ENCODE measurements at regions not wholly inside any gene's neighbourhood (a gene's known extent, or its start where the extent isn't known, plus 50 kb on each side); places are given as distances from the start of the nearest gene placed in this dataset.

GRCh38 chr6:156336733-156337132 lies 440.4 kb upstream of the ARID1B start:
- Mint-ChIP-seq H3K9me3 (peaks cover 15% of the 10 kb centered on the region), H3K27me3 (no peaks in the 10 kb centered on the region), H3K36me3 (ENCODE audit: low read depth) (peaks cover 4% of the 10 kb centered on the region), H3K4me1 (no peaks in the 10 kb centered on the region), H3K27ac (no peak overlapping the region), H3K4me3 (no peak overlapping the region)
- no peak for DNase-seq
- CTCF ChIA-PET: interaction anchor here (1.0 kb wide), 1 partner anchor 66 kb away, joined by 3 read pairs; no protein-coding TSS in a partner anchor
- POLR2A ChIA-PET: no interaction called here

GRCh38 chr6:156336089-156336488 lies 441.1 kb upstream of the ARID1B start:
- POLR2A ChIA-PET: no interaction called here
- Mint-ChIP-seq H3K36me3 (ENCODE audit: low read depth) (peaks cover 9% of the 10 kb centered on the region), H3K27me3 (no peaks in the 10 kb centered on the region), H3K9me3 (peaks cover 20% of the 10 kb centered on the region), H3K4me1 (no peaks in the 10 kb centered on the region), H3K4me3 (no peak overlapping the region), H3K27ac (no peak overlapping the region)
- no peak for DNase-seq
- CTCF ChIA-PET: no interaction called here

DNA sequence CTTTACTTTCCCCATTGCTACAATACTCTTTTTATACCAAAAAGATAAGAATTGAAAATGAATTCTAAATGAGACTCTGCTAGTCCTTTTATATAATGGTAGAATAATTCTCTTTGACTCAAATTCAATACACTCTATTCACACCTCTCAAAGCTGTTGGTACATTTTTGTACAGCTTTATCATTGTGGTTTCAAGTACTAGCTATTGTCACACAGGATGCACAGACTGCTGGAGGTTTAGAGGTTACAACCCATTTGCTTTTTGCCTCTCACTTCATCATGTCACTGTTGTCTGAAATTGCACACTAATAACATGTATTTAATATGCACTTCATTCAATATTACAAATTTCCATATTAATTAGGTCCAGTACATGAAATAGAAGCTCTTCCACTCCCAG lies 442.2 kb upstream of the ARID1B start:
- H3K4me3 Mint-ChIP-seq: no peak overlapping the region
- POLR2A ChIA-PET: no interaction called here
- H3K27ac Mint-ChIP-seq: no peak overlapping the region
- no peaks in the 10 kb centered on the region for H3K27me3 Mint-ChIP-seq
- DNase-seq: no peak
- CTCF ChIA-PET: no interaction called here
- peaks cover 9% of the 10 kb centered on the region for H3K36me3 Mint-ChIP-seq (ENCODE audit: low read depth)
- H3K9me3 Mint-ChIP-seq: peaks cover 22% of the 10 kb centered on the region
- no peaks in the 10 kb centered on the region for H3K4me1 Mint-ChIP-seq

- ChIA-PET POLR2A (no interaction called here), CTCF (interaction anchor here (0.6 kb wide), 1 partner anchor 981 kb away, joined by 3 read pairs; no protein-coding TSS in a partner anchor)
- peaks cover 2% of the 10 kb centered on the region for H3K9me3 Mint-ChIP-seq
- no peaks in the 10 kb centered on the region for H3K36me3 Mint-ChIP-seq (ENCODE audit: low read depth)
- H3K27me3 Mint-ChIP-seq: no peaks in the 10 kb centered on the region
- H3K27ac Mint-ChIP-seq: no peak overlapping the region
- H3K4me3 Mint-ChIP-seq: no peak overlapping the region
- no peaks in the 10 kb centered on the region for H3K4me1 Mint-ChIP-seq
- no peak for DNase-seq
Measured at GRCh38 chr6:156319707-156320106, 457.5 kb upstream of the ARID1B start.

GRCh38 chr6:156316583-156317125 lies 460.5 kb upstream of the ARID1B start:
- Mint-ChIP-seq H3K36me3 (ENCODE audit: low read depth) (no peaks in the 10 kb centered on the region), H3K4me3 (no peak overlapping the region), H3K9me3 (no peaks in the 10 kb centered on the region), H3K27ac (no peak overlapping the region), H3K27me3 (no peaks in the 10 kb centered on the region), H3K4me1 (no peaks in the 10 kb centered on the region)
- DNase-seq: no peak
- CTCF ChIA-PET: no interaction called here
- POLR2A ChIA-PET: no interaction called here

DNA sequence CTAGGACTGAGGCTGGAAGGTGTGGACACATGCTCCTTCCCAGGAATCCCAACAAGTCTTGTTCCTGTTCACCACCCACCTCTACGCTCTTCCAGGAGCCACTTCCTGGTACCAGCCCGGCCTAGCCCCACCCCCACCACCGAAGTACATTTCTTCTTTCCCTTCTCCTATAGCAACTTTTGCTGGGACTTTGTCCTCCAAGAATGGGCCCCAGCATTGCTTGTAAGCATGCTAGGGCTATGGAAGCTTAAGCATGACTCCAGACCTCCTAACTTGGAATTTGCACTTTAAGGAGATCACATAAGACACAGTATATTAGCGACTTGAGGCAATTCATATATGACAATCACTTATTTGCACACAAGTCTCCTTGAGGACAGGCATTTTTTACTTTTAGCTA lies 462.0 kb upstream of the ARID1B start:
- POLR2A ChIA-PET: no interaction called here

GRCh38 chr6:156313037-156313436 lies 464.1 kb upstream of the ARID1B start:
- no peak overlapping the region for H3K4me3 Mint-ChIP-seq
- H3K36me3 Mint-ChIP-seq (ENCODE audit: low read depth): no peaks in the 10 kb centered on the region
- DNase-seq: no peak
- H3K9me3 Mint-ChIP-seq: no peaks in the 10 kb centered on the region
- POLR2A ChIA-PET: no interaction called here
- CTCF ChIA-PET: no interaction called here
- H3K27ac Mint-ChIP-seq: no peak overlapping the region
- H3K27me3 Mint-ChIP-seq: no peaks in the 10 kb centered on the region
- no peaks in the 10 kb centered on the region for H3K4me1 Mint-ChIP-seq

More for the DNA sequence above, 462.0 kb upstream of the ARID1B start:
- Mint-ChIP-seq H3K4me1 (no peaks in the 10 kb centered on the region), H3K27me3 (no peaks in the 10 kb centered on the region), H3K4me3 (no peak overlapping the region), H3K36me3 (ENCODE audit: low read depth) (no peaks in the 10 kb centered on the region), H3K27ac (no peak overlapping the region), H3K9me3 (no peaks in the 10 kb centered on the region)
- DNase-seq: no peak
- CTCF ChIA-PET: no interaction called here

DNA sequence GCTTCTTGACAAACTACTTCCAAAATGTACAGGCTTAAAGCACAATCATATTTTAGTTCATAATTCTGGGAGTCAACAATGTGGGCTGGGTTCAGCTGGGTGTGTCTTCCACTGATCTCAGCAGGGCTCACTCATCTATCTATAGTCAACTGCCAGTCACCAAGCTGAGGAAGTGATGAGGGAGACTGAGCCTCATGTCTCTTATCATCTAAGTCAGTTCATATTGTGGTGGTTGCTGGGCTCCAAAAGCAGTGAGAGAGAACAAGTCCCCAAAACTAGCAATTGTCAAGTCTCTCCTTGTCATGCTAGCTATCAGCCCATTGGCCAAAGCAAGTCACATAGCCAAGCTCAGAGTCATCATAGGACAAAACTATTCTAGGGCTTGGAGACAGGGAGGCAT lies 465.9 kb upstream of the ARID1B start:
- no peak overlapping the region for H3K27ac Mint-ChIP-seq
- H3K4me1 Mint-ChIP-seq: no peaks in the 10 kb centered on the region
- ChIA-PET CTCF (no interaction called here), POLR2A (no interaction called here)
- no peak overlapping the region for H3K4me3 Mint-ChIP-seq
- H3K36me3 Mint-ChIP-seq (ENCODE audit: low read depth): no peaks in the 10 kb centered on the region
- H3K9me3 Mint-ChIP-seq: no peaks in the 10 kb centered on the region
- no peaks in the 10 kb centered on the region for H3K27me3 Mint-ChIP-seq
- no peak for DNase-seq

DNA sequence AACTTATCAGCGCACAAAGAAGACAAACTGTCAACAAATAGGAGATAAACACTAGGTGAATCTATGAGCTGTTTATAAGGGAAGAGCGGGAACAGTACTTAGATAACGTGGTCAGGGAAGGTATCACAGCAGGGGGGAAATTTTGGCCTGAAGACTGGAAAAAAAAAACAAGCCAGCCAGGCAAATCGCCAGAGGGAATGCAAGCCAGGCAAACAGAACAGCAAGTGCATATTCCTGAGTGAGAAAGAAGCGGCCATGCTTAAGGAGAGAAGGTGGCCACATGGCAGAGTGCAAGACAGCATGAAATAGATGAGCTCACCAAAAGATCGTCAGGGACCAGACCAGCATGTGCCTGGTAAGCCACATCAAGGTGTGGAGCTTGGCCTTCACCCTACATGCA lies 466.5 kb upstream of the ARID1B start:
- CTCF ChIA-PET: no interaction called here
- POLR2A ChIA-PET: no interaction called here
- H3K9me3 Mint-ChIP-seq: no peaks in the 10 kb centered on the region

GRCh38 chr6:156309017-156309416 lies 468.2 kb upstream of the ARID1B start:
- H3K4me1 Mint-ChIP-seq: no peaks in the 10 kb centered on the region
- POLR2A ChIA-PET: no interaction called here
- H3K27ac Mint-ChIP-seq: no peak overlapping the region
- CTCF ChIA-PET: no interaction called here
- no peaks in the 10 kb centered on the region for H3K9me3 Mint-ChIP-seq
- no peak overlapping the region for H3K4me3 Mint-ChIP-seq
- DNase-seq: no peak
- H3K27me3 Mint-ChIP-seq: no peaks in the 10 kb centered on the region
- H3K36me3 Mint-ChIP-seq (ENCODE audit: low read depth): no peaks in the 10 kb centered on the region

More for the DNA sequence above, 466.5 kb upstream of the ARID1B start:
- no peaks in the 10 kb centered on the region for H3K4me1 Mint-ChIP-seq
- no peak overlapping the region for H3K4me3 Mint-ChIP-seq
- DNase-seq: no peak
- H3K36me3 Mint-ChIP-seq (ENCODE audit: low read depth): no peaks in the 10 kb centered on the region
- no peak overlapping the region for H3K27ac Mint-ChIP-seq
- H3K27me3 Mint-ChIP-seq: no peaks in the 10 kb centered on the region

DNA sequence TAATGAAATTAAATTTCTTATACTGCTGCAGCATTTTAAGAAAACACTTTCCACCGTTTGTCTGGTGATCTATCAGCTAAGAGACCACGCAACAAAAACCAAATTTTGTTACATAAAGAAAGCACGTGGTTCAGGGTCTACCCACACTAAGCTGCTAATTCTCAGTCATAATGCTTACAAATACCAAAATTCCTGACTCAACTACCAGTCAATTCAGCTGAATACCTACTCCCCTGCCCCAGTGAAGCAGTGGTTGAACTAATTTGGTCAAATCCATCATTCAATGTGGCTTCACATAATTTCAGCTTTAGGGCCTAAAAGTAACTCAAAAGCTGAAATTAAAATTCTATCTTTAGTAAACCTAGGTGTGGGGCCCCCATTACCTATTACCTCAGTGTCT lies 468.6 kb upstream of the ARID1B start:
- CTCF ChIA-PET: no interaction called here
- Mint-ChIP-seq H3K9me3 (no peaks in the 10 kb centered on the region), H3K27ac (no peak overlapping the region), H3K36me3 (ENCODE audit: low read depth) (no peaks in the 10 kb centered on the region), H3K4me1 (no peaks in the 10 kb centered on the region), H3K4me3 (no peak overlapping the region), H3K27me3 (no peaks in the 10 kb centered on the region)
- POLR2A ChIA-PET: no interaction called here
- DNase-seq: no peak

- ChIA-PET CTCF (no interaction called here), POLR2A (no interaction called here)
- no peaks in the 10 kb centered on the region for H3K9me3 Mint-ChIP-seq
- no peaks in the 10 kb centered on the region for H3K36me3 Mint-ChIP-seq (ENCODE audit: low read depth)
- no peak for DNase-seq
- no peaks in the 10 kb centered on the region for H3K4me1 Mint-ChIP-seq
- no peak overlapping the region for H3K27ac Mint-ChIP-seq
- H3K27me3 Mint-ChIP-seq: no peaks in the 10 kb centered on the region
- no peak overlapping the region for H3K4me3 Mint-ChIP-seq
Measured at GRCh38 chr6:156306531-156306930, 470.6 kb upstream of the ARID1B start.

GRCh38 chr6:156283091-156283490 lies 494.1 kb upstream of the ARID1B start:
- H3K4me3 Mint-ChIP-seq: no peak overlapping the region
- CTCF ChIA-PET: no interaction called here

DNA sequence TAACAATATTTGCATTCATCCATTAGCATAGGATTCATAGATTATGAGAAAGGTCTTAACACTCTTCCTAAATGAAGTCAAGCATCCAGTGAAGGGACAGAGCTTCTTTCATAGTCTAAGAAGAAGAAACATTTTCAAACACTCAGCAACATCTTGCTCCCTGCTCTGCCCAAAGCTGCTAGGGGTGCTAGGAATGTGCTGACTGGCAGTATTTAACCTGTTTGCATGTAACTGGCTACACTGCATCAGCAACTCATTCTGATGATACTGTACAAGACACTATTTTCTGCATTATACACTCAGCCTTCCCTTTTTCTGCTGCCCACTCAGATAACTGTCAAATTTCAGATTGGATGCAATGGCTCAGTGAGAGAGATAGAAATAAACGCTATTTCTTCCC lies 495.1 kb upstream of the ARID1B start:
- H3K36me3 Mint-ChIP-seq (ENCODE audit: low read depth): peaks cover 4% of the 10 kb centered on the region

More at GRCh38 chr6:156283091-156283490, 494.1 kb upstream of the ARID1B start:
- Mint-ChIP-seq H3K27me3 (peaks cover under 1% of the 10 kb centered on the region), H3K27ac (no peak overlapping the region), H3K36me3 (ENCODE audit: low read depth) (peaks cover under 1% of the 10 kb centered on the region), H3K4me1 (no peaks in the 10 kb centered on the region), H3K9me3 (peaks cover 4% of the 10 kb centered on the region)
- DNase-seq: no peak
- POLR2A ChIA-PET: no interaction called here

DNA sequence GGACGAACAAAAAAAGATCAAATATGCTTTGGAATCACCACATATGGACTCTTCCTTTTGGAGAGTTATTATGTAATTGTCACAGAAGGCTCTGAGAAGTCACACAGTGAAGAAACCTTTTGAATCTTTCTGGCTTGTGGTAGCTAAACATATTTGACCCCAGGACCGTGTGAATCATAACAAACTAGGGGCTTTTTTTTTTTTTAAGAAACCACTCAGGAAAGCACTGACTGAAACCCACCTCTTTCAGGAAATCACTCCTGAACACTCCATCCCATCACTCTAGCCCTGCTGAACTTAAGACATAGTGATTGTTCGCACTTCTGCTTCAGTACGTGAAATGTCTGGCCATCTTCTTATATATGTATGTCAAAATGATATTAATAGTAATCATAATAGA lies 495.9 kb upstream of the ARID1B start:
- ChIA-PET CTCF (no interaction called here), POLR2A (no interaction called here)
- peaks cover 4% of the 10 kb centered on the region for H3K27me3 Mint-ChIP-seq
- no peak overlapping the region for H3K27ac Mint-ChIP-seq
- no peak for DNase-seq
- H3K4me1 Mint-ChIP-seq: no peaks in the 10 kb centered on the region
- H3K4me3 Mint-ChIP-seq: no peak overlapping the region
- H3K9me3 Mint-ChIP-seq: peaks cover 4% of the 10 kb centered on the region
- peaks cover 4% of the 10 kb centered on the region for H3K36me3 Mint-ChIP-seq (ENCODE audit: low read depth)

More for the DNA sequence above, 495.1 kb upstream of the ARID1B start:
- ChIA-PET CTCF (no interaction called here), POLR2A (no interaction called here)
- no peak for DNase-seq
- Mint-ChIP-seq H3K9me3 (peaks cover 7% of the 10 kb centered on the region), H3K4me1 (no peaks in the 10 kb centered on the region), H3K27ac (no peak overlapping the region), H3K27me3 (peaks cover 4% of the 10 kb centered on the region), H3K4me3 (no peak overlapping the region)

All from activated CD4-positive, alpha-beta memory T cell treated with anti-CD3 and anti-CD28 coated beads, Interleukin-2, amount 10 ng/mL, durations not matched to agents 7 days and 5 days (primary cell).